MM.1S (cell line): ENCODE measurements at regions not wholly inside any gene's neighbourhood (a gene's known extent, or its start where the extent isn't known, plus 50 kb on each side); places are given as distances from the start of the nearest gene placed in this dataset.

Source experiments
- DNase-seq: peaks from one replicate; pipeline ENCODE4 v3.0.0-alpha.2; 2015
- H2AFZ ChIP-seq: fragments of 300-600 bp; sonication (generic); 2 replicates; pipeline ENCODE4 v1.6.0; 2016; ENCODE audit warnings: antibody characterized with exemption, low read length
- H3F3A ChIP-seq: fragments of 300-600 bp; sonication (generic); 2 replicates; pipeline ENCODE4 v1.6.1; 2016; ENCODE audit warnings: mild to moderate bottlenecking, antibody characterized with exemption, low read length, moderate library complexity, mixed read lengths; ENCODE audit not compliant: insufficient read depth
- H3K27ac ChIP-seq: fragments of 300-600 bp; sonication (generic); 2 replicates; pipeline ENCODE4 v1.5.1; 2016; ENCODE audit warnings: mild to moderate bottlenecking, low read length
- H3K27me3 ChIP-seq: fragments of 300-600 bp; sonication (generic); replicated peaks from 2 replicates; pipeline ENCODE4 v1.6.0; 2016; ENCODE audit warnings: low read length; ENCODE audit not compliant: insufficient read depth
- H3K36me3 ChIP-seq: fragments of 300-600 bp; sonication (generic); replicated peaks from 2 replicates; pipeline ENCODE4 v1.6.1; 2016; ENCODE audit warnings: mild to moderate bottlenecking, low read length, mixed read lengths; ENCODE audit not compliant: insufficient read depth
- H3K4me1 ChIP-seq: fragments of 300-600 bp; sonication (generic); 2 replicates; pipeline ENCODE4 v1.6.1; 2016; ENCODE audit warnings: low read length, mixed read lengths
- H3K4me2 ChIP-seq: fragments of 300-600 bp; sonication (generic); 2 replicates; pipeline ENCODE4 v1.6.0; 2016; ENCODE audit warnings: low read depth, low read length
- H3K4me3 ChIP-seq: fragments of 300-600 bp; sonication (generic); 2 replicates; pipeline ENCODE4 v1.5.1; 2016; ENCODE audit warnings: low read length, mixed read lengths
- H3K79me2 ChIP-seq: fragments of 300-600 bp; sonication (generic); 2 replicates; pipeline ENCODE4 v1.6.1; 2016; ENCODE audit warnings: mixed run types, low read length, mixed read lengths
- H3K9ac ChIP-seq: fragments of 300-600 bp; sonication (generic); 2 replicates; pipeline ENCODE4 v1.6.1; 2016; ENCODE audit warnings: low read length, mixed read lengths
- H3K9me2 ChIP-seq: fragments of 300-600 bp; sonication (generic); replicated peaks from 2 replicates; pipeline ENCODE4 v1.6.1; 2016; ENCODE audit warnings: mild to moderate bottlenecking, low read length, mixed read lengths; ENCODE audit not compliant: insufficient read depth
- H3K9me3 ChIP-seq: fragments of 300-600 bp; sonication (generic); replicated peaks from 2 replicates; pipeline ENCODE4 v1.6.1; 2016; ENCODE audit warnings: mild to moderate bottlenecking, low read length, mixed read lengths; ENCODE audit not compliant: insufficient read depth
- H4K20me1 ChIP-seq: fragments of 300-600 bp; sonication (generic); 2 replicates; pipeline ENCODE4 v1.6.1; 2016; ENCODE audit warnings: mild to moderate bottlenecking, low read length, moderate library complexity, mixed read lengths; ENCODE audit not compliant: insufficient read depth
- CTCF ChIP-seq: fragments of 300-600 bp; sonication (generic); IDR thresholded peaks from 2 replicates; pipeline ENCODE4 v1.5.1; 2016; ENCODE audit warnings: antibody characterized with exemption, low read length, mixed read lengths
- EZH2 ChIP-seq: fragments of 300-600 bp; sonication (generic); optimal IDR thresholded peaks from 2 replicates; pipeline ENCODE3; 2017; ENCODE audit warnings: low read depth, mild to moderate bottlenecking, antibody characterized with exemption, low read length, mixed read lengths
- EZH2phosphoT487 ChIP-seq: fragments of 300-600 bp; sonication (generic); IDR thresholded peaks from 2 replicates; pipeline ENCODE4 v1.6.1; 2018; ENCODE audit warnings: antibody characterized with exemption, low read length

GRCh38 chr16:52283018-52283417 is 263.9 kb downstream of the TOX3 start:
- H3F3A ChIP-seq: no peaks in the 10 kb centered on the region
- no peak for DNase-seq
- H3K27ac ChIP-seq: no peak overlapping the region
- H2AFZ ChIP-seq: no peak overlapping the region
- H3K4me1 ChIP-seq: no peaks in the 10 kb centered on the region
- H4K20me1 ChIP-seq: no peaks in the 10 kb centered on the region
- H3K36me3 ChIP-seq: no peaks in the 10 kb centered on the region
- TF ChIP-seq EZH2phosphoT487 (no peak), CTCF (no peak), EZH2 (no peak)
- no peaks in the 10 kb centered on the region for H3K27me3 ChIP-seq
- no peaks in the 10 kb centered on the region for H3K9me2 ChIP-seq
- H3K9ac ChIP-seq: no peak overlapping the region
- H3K79me2 ChIP-seq: no peaks in the 10 kb centered on the region
- H3K9me3 ChIP-seq: no peaks in the 10 kb centered on the region
- no peak overlapping the region for H3K4me2 ChIP-seq
- H3K4me3 ChIP-seq: no peak overlapping the region

GRCh38 chr16:52280086-52280485 is 266.9 kb downstream of the TOX3 start:
- Histone ChIP-seq H3K27me3 (no peaks in the 10 kb centered on the region), H3K4me3 (no peak overlapping the region), H2AFZ (no peak overlapping the region), H3K9me3 (no peaks in the 10 kb centered on the region), H4K20me1 (no peaks in the 10 kb centered on the region), H3K79me2 (no peaks in the 10 kb centered on the region), H3K4me2 (no peak overlapping the region), H3K27ac (no peak overlapping the region), H3F3A (no peaks in the 10 kb centered on the region), H3K9ac (no peak overlapping the region), H3K36me3 (no peaks in the 10 kb centered on the region), H3K9me2 (no peaks in the 10 kb centered on the region), H3K4me1 (no peaks in the 10 kb centered on the region)
- DNase-seq: no peak
- TF ChIP-seq EZH2 (no peak), CTCF (no peak), EZH2phosphoT487 (no peak)

- no peak overlapping the region for H3K4me2 ChIP-seq
- no peaks in the 10 kb centered on the region for H3F3A ChIP-seq
- TF ChIP-seq EZH2phosphoT487: no peak
- TF ChIP-seq EZH2: no peak
- TF ChIP-seq CTCF: no peak
- H3K9me2 ChIP-seq: no peaks in the 10 kb centered on the region
- H3K9ac ChIP-seq: no peak overlapping the region
- H3K4me3 ChIP-seq: no peak overlapping the region
- no peaks in the 10 kb centered on the region for H3K79me2 ChIP-seq
- no peaks in the 10 kb centered on the region for H3K27me3 ChIP-seq
- DNase-seq: no peak
- H4K20me1 ChIP-seq: no peaks in the 10 kb centered on the region
- no peaks in the 10 kb centered on the region for H3K9me3 ChIP-seq
- H2AFZ ChIP-seq: no peak overlapping the region
- no peaks in the 10 kb centered on the region for H3K36me3 ChIP-seq
- H3K4me1 ChIP-seq: no peaks in the 10 kb centered on the region
- no peak overlapping the region for H3K27ac ChIP-seq
Observed at GRCh38 chr16:52271088-52271750, 275.7 kb downstream of the TOX3 start.
